ENCODE measurements at regions not wholly inside any gene's neighbourhood (a gene's known extent, or its start where the extent isn't known, plus 50 kb on each side); places are given as distances from the start of the nearest gene placed in this dataset.

GRCh38 chrX:122475306-122475705, 708.8 kb upstream of the GRIA3 start:
- TF ChIP-seq, protein P1, sequence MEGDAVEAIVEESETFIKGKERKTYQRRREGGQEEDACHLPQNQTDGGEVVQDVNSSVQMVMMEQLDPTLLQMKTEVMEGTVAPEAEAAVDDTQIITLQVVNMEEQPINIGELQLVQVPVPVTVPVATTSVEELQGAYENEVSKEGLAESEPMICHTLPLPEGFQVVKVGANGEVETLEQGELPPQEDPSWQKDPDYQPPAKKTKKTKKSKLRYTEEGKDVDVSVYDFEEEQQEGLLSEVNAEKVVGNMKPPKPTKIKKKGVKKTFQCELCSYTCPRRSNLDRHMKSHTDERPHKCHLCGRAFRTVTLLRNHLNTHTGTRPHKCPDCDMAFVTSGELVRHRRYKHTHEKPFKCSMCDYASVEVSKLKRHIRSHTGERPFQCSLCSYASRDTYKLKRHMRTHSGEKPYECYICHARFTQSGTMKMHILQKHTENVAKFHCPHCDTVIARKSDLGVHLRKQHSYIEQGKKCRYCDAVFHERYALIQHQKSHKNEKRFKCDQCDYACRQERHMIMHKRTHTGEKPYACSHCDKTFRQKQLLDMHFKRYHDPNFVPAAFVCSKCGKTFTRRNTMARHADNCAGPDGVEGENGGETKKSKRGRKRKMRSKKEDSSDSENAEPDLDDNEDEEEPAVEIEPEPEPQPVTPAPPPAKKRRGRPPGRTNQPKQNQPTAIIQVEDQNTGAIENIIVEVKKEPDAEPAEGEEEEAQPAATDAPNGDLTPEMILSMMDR (IDR thresholded peaks at IDR 0.05), result no peak
- TF ChIP-seq POLR2A (IDR thresholded peaks at IDR 0.05) (no peak), EP300 (IDR thresholded peaks at IDR 0.05) (no peak)

All from ovary (tissue), 3 donors.